Endothelial cell (in vitro differentiated cells): ENCODE measurements at regions not wholly inside any gene's neighbourhood (a gene's known extent, or its start where the extent isn't known, plus 50 kb on each side); places are given as distances from the start of the nearest gene placed in this dataset.

Experiments used
- DNase-seq: peaks from one replicate; pipeline ENCODE4 v3.0.0; 2021; ENCODE audit warnings: low spot score
- H3K27ac Mint-ChIP-seq: one replicate; pipeline ENCODE4 v1.8.0; 2021; ENCODE audit warnings: mixed read lengths, inconsistent platforms; ENCODE audit not compliant: unreplicated experiment
- H3K27me3 Mint-ChIP-seq: one replicate; pipeline ENCODE4 v1.8.0; 2021; ENCODE audit warnings: mild to moderate bottlenecking, moderate library complexity, mixed read lengths, inconsistent platforms; ENCODE audit not compliant: unreplicated experiment
- H3K36me3 Mint-ChIP-seq: one replicate; pipeline ENCODE4 v1.8.0; 2021; ENCODE audit warnings: mild to moderate bottlenecking, low read depth, mixed read lengths, inconsistent platforms; ENCODE audit not compliant: unreplicated experiment
- H3K4me1 Mint-ChIP-seq: one replicate; pipeline ENCODE4 v1.8.0; 2021; ENCODE audit warnings: mild to moderate bottlenecking, mixed read lengths, inconsistent platforms; ENCODE audit not compliant: unreplicated experiment
- H3K4me3 Mint-ChIP-seq: one replicate; pipeline ENCODE4 v1.8.0; 2021; ENCODE audit warnings: mild to moderate bottlenecking, mixed read lengths, inconsistent platforms; ENCODE audit not compliant: unreplicated experiment
- H3K9me3 Mint-ChIP-seq: one replicate; pipeline ENCODE4 v1.8.0; 2021; ENCODE audit warnings: mixed read lengths, inconsistent platforms; ENCODE audit not compliant: unreplicated experiment
- CTCF ChIP-seq: fragments of 200-600 bp; sonication (generic); IDR thresholded peaks from one replicate; pipeline ENCODE4 v1.5.0; 2021; ENCODE audit warnings: antibody characterized with exemption; ENCODE audit not compliant: unreplicated experiment

GRCh38 chr21:20404915-20405314 lies 593.3 kb upstream of the NCAM2 start:
- no peak overlapping the region for H3K27ac Mint-ChIP-seq
- H3K36me3 Mint-ChIP-seq: no peaks in the 10 kb centered on the region
- H3K27me3 Mint-ChIP-seq: no peaks in the 10 kb centered on the region
- no peak overlapping the region for H3K4me3 Mint-ChIP-seq
- DNase-seq: no peak
- no peaks in the 10 kb centered on the region for H3K9me3 Mint-ChIP-seq
- TF ChIP-seq CTCF: no peak
- no peaks in the 10 kb centered on the region for H3K4me1 Mint-ChIP-seq

- Mint-ChIP-seq H3K36me3 (no peaks in the 10 kb centered on the region), H3K27ac (no peak overlapping the region), H3K9me3 (no peaks in the 10 kb centered on the region), H3K27me3 (no peaks in the 10 kb centered on the region), H3K4me1 (no peaks in the 10 kb centered on the region), H3K4me3 (no peak overlapping the region)
- DNase-seq: no peak
- TF ChIP-seq CTCF: no peak
Measured at GRCh38 chr21:20418353-20418752, 579.9 kb upstream of the NCAM2 start.

- H3K9me3 Mint-ChIP-seq: no peaks in the 10 kb centered on the region
- TF ChIP-seq CTCF: no peak
- H3K4me1 Mint-ChIP-seq: no peaks in the 10 kb centered on the region
- H3K27ac Mint-ChIP-seq: no peak overlapping the region
- H3K27me3 Mint-ChIP-seq: no peaks in the 10 kb centered on the region
- H3K36me3 Mint-ChIP-seq: no peaks in the 10 kb centered on the region
- no peak overlapping the region for H3K4me3 Mint-ChIP-seq
- no peak for DNase-seq
Measured at GRCh38 chr21:20419772-20420171, 578.4 kb upstream of the NCAM2 start.

GRCh38 chr21:20424943-20425342 lies 573.3 kb upstream of the NCAM2 start:
- no peaks in the 10 kb centered on the region for H3K9me3 Mint-ChIP-seq
- H3K36me3 Mint-ChIP-seq: no peaks in the 10 kb centered on the region
- DNase-seq: no peak

GRCh38 chr21:20425856-20426255 lies 572.4 kb upstream of the NCAM2 start:
- no peak for TF ChIP-seq CTCF

More at GRCh38 chr21:20424943-20425342, 573.3 kb upstream of the NCAM2 start:
- Mint-ChIP-seq H3K4me1 (no peaks in the 10 kb centered on the region), H3K27me3 (no peaks in the 10 kb centered on the region), H3K27ac (no peak overlapping the region), H3K4me3 (no peak overlapping the region)
- no peak for TF ChIP-seq CTCF

More at GRCh38 chr21:20425856-20426255, 572.4 kb upstream of the NCAM2 start:
- H3K4me3 Mint-ChIP-seq: no peak overlapping the region
- no peaks in the 10 kb centered on the region for H3K9me3 Mint-ChIP-seq
- H3K36me3 Mint-ChIP-seq: no peaks in the 10 kb centered on the region
- no peaks in the 10 kb centered on the region for H3K27me3 Mint-ChIP-seq
- no peak for DNase-seq
- no peak overlapping the region for H3K27ac Mint-ChIP-seq
- H3K4me1 Mint-ChIP-seq: no peaks in the 10 kb centered on the region
